NCI-H1105 (cell line): ENCODE measurements at regions not wholly inside any gene's neighbourhood (a gene's known extent, or its start where the extent isn't known, plus 50 kb on each side); places are given as distances from the start of the nearest gene placed in this dataset.
"Not testable (repeated sequence)": the region's sequence is repeated elsewhere in the genome, so short reads cannot be mapped to it uniquely, and the experiment has no call there.

Experiments used
- DNase-seq: peaks from one replicate; lab custom pipeline; 2025; lab: John Stamatoyannopoulos, UW

GRCh38 chr3:26070854-26071253 is 281.0 kb downstream of the OXSM start:
- no peak for DNase-seq

- no peak for DNase-seq
Measured at GRCh38 chr3:26074080-26074479, 284.2 kb downstream of the OXSM start.

- DNase-seq: no peak
Measured at GRCh38 chr3:26078539-26078938, 288.6 kb downstream of the OXSM start.

GRCh38 chr3:26081166-26081565 is 291.3 kb downstream of the OXSM start:
- DNase-seq: no peak

GRCh38 chr3:26081806-26082205 is 291.9 kb downstream of the OXSM start:
- DNase-seq: no peak

GRCh38 chr3:26082911-26083310 is 293.0 kb downstream of the OXSM start:
- no peak for DNase-seq

- no peak for DNase-seq
Measured at GRCh38 chr3:26084629-26085028, 294.7 kb downstream of the OXSM start.

- DNase-seq: no peak
Measured at GRCh38 chr3:26087751-26088150, 297.9 kb downstream of the OXSM start.

- no peak for DNase-seq
Measured at GRCh38 chr3:26089249-26089648, 299.4 kb downstream of the OXSM start.

- DNase-seq: no peak
Measured at GRCh38 chr3:26090589-26090988, 300.7 kb downstream of the OXSM start.

GRCh38 chr3:26091096-26091495 is 301.2 kb downstream of the OXSM start:
- no peak for DNase-seq

- no peak for DNase-seq
Measured at GRCh38 chr3:26091626-26092025, 301.7 kb downstream of the OXSM start.

GRCh38 chr3:26097111-26097510 is 307.2 kb downstream of the OXSM start:
- not testable (repeated sequence) for DNase-seq

GRCh38 chr3:26099692-26100091 is 309.8 kb downstream of the OXSM start:
- DNase-seq: no peak

- DNase-seq: no peak
Measured at GRCh38 chr3:26100176-26100575, 310.3 kb downstream of the OXSM start.

GRCh38 chr3:26102376-26102775 is 312.5 kb downstream of the OXSM start:
- DNase-seq: no peak

- no peak for DNase-seq
Measured at GRCh38 chr3:26104851-26105251, 315.0 kb downstream of the OXSM start.

GRCh38 chr3:26105261-26105660 is 315.4 kb downstream of the OXSM start:
- no peak for DNase-seq

- DNase-seq: peak; percentile 30
Measured at GRCh38 chr3:26106228-26106627, 316.3 kb downstream of the OXSM start.

GRCh38 chr3:26108846-26109489 is 319.1 kb downstream of the OXSM start:
- DNase-seq: no peak

GRCh38 chr3:26114851-26115250 is 325.0 kb downstream of the OXSM start:
- no peak for DNase-seq

GRCh38 chr3:26118165-26118564 is 328.3 kb downstream of the OXSM start:
- no peak for DNase-seq

- no peak for DNase-seq
Measured at GRCh38 chr3:26132942-26133341, 343.1 kb downstream of the OXSM start.

GRCh38 chr3:26141296-26141695 is 351.4 kb downstream of the OXSM start:
- DNase-seq: no peak

- DNase-seq: no peak
Measured at GRCh38 chr3:26145769-26146168, 355.9 kb downstream of the OXSM start.
